Lower leg skin (tissue), 3 donors: ENCODE measurements at regions not wholly inside any gene's neighbourhood (a gene's known extent, or its start where the extent isn't known, plus 50 kb on each side); places are given as distances from the start of the nearest gene placed in this dataset.

Source experiments
- CTCF ChIP-seq, 3 donors: fragments of 450-650 bp; IDR thresholded peaks; one replicate each; pipeline ENCODE4 v1.5.1; 2016; ENCODE audit warnings: antibody characterized with exemption in 3 of 3, mild to moderate bottlenecking in 3 of 3, moderate library complexity in 2 of 3
- POLR2A ChIP-seq, 2 donors: fragments of 450-650 bp; IDR thresholded peaks; one replicate each; pipeline ENCODE4 v1.6.1; 2016 to 2017; ENCODE audit warnings: antibody characterized with exemption in 2 of 2, mild to moderate bottlenecking in 1 of 2, moderate library complexity in 1 of 2

DNA sequence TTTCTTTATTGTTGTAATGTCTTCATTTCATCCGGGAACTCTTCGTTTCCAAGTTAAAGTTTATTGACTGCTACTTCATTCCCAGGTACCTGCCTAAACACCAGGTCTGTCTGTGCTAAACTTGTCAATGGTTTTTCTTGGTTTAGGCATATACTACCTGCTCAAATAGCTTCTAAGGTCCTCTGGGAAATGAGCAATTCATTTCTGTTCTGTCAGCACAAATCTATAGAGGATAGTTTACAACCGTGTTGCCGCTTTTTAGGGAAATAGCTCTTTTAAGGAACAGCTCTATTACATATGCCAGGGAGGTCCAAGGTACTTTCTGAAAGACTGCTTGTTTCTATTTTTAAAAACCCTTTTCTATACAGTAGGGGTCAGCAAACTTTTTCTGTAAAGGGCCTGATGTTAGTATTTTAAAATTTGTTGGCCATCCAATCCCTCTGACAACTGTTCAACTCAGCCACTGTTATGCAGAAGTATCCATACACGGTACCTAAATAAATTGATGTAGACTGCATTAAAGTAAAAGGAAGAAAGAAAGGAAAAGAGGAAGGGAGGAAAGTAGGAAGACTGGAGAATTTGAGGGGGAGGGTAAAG lies 222.7 kb upstream of the PTBP2 start:
- no peak for TF ChIP-seq POLR2A (IDR thresholded peaks at IDR 0.05)
- no peak for TF ChIP-seq CTCF (IDR thresholded peaks at IDR 0.05)
